Keratinocyte (primary cell): ENCODE measurements at regions not wholly inside any gene's neighbourhood (a gene's known extent, or its start where the extent isn't known, plus 50 kb on each side); places are given as distances from the start of the nearest gene placed in this dataset.

Experiments
- CTCF ChIP-seq, 3 experiments: IDR thresholded peaks in 1 of 3; conservative IDR thresholded peaks in 1 of 3; optimal IDR thresholded peaks in 1 of 3; 2 replicates in 2 of 3; 3 replicates in 1 of 3; pipeline versions ENCODE3 to v1.5.1; 2011; ENCODE audit warnings: low read length in 3 of 3, mild to moderate bottlenecking in 3 of 3, moderate library complexity in 2 of 3, control low read depth in 1 of 3, inconsistent platforms in 1 of 3; ENCODE audit not compliant: insufficient read depth in 2 of 3; ENCODE audit errors: extremely low read depth in 1 of 3
- EZH2 ChIP-seq: IDR thresholded peaks from one replicate; pipeline ENCODE4 v1.6.1; 2012; ENCODE audit warnings: inconsistent platforms, mild to moderate bottlenecking, low read length, moderate library complexity

GRCh38 chr3:115227461-115227860 is 80.4 kb upstream of the ZBTB20 start:
- TF ChIP-seq CTCF (optimal IDR thresholded peaks at IDR 0.05 in 1 of 3, IDR thresholded peaks at IDR 0.05 in 1 of 3, conservative IDR thresholded peaks at IDR 0.05 in 1 of 3; ENCODE audit: extremely low read depth in 1 of 3, insufficient read depth in 2 of 3, low read length in 3 of 3), result no peak
- no peak for TF ChIP-seq EZH2
